Kidney epithelial cell (primary cell): ENCODE measurements at regions not wholly inside any gene's neighbourhood (a gene's known extent, or its start where the extent isn't known, plus 50 kb on each side); places are given as distances from the start of the nearest gene placed in this dataset.
A peak's percentile ranks its signal among the peaks of the same experiment; 100 is the strongest.

Experiments
- DNase-seq: peaks from one replicate; pipeline ENCODE4 v3.0.0-alpha.2; 2010; ENCODE audit warnings: low read depth
- H3K27me3 ChIP-seq: 2 replicates; pipeline ENCODE4 v1.6.0; 2011; ENCODE audit warnings: low read length; ENCODE audit not compliant: control insufficient read depth, insufficient read depth
- H3K36me3 ChIP-seq: 2 replicates; pipeline ENCODE4 v1.5.1; 2011; ENCODE audit warnings: low read length; ENCODE audit not compliant: control insufficient read depth, insufficient read depth
- H3K4me3 ChIP-seq: 2 replicates; pipeline ENCODE4 v1.5.1; 2011; ENCODE audit warnings: low read depth, mild to moderate bottlenecking, control low read depth, low read length
- TF ChIP-seq, protein P1 (sequence below): IDR thresholded peaks from 2 replicates; pipeline ENCODE4 v1.5.1; 2011; ENCODE audit warnings: mild to moderate bottlenecking, moderate library complexity, low read length, control low read depth, inconsistent platforms; ENCODE audit not compliant: insufficient read depth, poor library complexity, severe bottlenecking

DNA sequence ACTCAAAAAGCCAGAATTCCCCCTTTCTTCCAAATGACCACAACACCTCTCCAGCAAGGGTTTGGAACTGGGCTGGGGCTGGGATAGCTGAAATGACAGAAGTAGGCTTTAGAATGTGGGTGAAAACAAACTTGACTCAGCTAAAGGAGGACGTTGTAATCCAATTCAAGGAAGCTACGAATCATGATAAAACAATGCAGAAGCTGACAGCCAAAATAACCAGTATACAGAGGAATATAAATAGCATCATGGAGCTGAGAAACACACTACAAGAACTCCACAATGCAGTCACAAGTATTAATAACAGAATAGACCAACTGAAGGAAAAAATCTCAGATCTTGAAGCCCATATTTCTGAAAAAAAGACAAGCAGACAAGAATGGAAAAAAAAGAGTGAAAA, 95.8 kb upstream of the TET2 start:
- DNase-seq = no peak
- Histone ChIP-seq H3K36me3 (no peaks in the 10 kb centered on the region), H3K27me3 (no peaks in the 10 kb centered on the region), H3K4me3 (no peak overlapping the region)
- TF ChIP-seq, protein P1, sequence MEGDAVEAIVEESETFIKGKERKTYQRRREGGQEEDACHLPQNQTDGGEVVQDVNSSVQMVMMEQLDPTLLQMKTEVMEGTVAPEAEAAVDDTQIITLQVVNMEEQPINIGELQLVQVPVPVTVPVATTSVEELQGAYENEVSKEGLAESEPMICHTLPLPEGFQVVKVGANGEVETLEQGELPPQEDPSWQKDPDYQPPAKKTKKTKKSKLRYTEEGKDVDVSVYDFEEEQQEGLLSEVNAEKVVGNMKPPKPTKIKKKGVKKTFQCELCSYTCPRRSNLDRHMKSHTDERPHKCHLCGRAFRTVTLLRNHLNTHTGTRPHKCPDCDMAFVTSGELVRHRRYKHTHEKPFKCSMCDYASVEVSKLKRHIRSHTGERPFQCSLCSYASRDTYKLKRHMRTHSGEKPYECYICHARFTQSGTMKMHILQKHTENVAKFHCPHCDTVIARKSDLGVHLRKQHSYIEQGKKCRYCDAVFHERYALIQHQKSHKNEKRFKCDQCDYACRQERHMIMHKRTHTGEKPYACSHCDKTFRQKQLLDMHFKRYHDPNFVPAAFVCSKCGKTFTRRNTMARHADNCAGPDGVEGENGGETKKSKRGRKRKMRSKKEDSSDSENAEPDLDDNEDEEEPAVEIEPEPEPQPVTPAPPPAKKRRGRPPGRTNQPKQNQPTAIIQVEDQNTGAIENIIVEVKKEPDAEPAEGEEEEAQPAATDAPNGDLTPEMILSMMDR = no peak

DNA sequence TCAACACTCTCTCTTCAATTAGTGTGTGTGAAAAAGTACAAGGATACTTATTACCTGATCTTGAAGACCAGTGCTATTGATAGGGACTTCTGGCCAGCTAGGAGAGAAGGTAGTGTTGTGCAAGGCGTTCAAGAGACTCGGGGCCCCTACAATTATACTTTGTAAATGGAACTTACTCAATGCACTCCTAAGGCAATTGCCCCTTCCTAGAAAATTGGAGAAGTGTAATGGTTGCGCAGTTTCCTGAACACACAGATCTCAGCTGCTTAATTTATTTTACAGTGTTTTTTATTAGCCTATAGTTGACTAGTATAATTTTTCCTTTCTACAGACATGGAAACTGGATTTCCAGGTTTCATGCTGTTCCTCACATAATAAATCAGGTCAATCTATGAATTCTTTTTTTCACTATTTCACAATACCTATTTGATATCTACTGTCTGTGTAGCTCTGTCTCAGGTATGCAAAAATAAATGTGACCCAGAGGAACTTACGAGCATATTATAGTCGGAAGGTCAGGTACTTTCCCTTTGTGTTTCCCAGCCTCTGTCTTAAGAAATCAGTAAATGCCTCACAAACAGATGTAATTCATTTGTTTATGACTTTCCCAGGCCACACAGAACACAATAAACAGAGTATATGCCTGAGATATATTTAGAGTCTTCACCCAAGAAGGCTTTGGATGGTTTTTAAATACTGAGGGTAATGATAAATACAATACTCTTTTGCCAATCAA, 89.1 kb upstream of the TET2 start:
- TF ChIP-seq, protein P1 = no peak
- no peaks in the 10 kb centered on the region for H3K27me3 ChIP-seq
- no peak overlapping the region for H3K4me3 ChIP-seq
- no peak for DNase-seq
- no peaks in the 10 kb centered on the region for H3K36me3 ChIP-seq

DNA sequence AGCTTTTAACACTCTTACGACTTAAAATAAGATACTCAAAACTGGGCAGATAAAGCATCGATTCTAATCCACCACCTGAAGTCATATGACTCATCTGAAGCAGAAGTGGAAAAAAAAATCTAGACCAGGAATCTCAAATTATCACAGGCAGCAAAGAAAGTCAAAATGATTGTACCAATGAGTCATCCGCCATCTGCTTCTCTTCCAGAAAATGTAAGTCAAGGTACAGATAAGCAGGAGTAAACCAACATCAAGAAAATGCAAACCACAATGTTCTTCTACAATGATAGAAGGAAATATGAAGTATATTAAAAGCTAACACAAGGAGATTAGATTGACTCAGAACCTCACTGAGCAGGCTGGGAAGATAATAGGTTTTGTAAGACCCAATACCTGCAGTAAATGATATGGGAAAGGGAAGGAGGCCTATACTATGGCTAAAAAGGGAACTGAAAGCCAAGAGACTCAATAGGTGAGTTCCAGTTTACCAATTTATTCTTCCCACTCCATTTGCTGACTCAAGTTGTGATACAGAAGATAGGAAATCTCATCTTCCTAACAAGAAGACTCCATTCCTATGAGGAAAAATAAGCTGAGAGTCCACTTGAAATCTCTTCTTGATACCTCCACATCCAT, 88.4 kb upstream of the TET2 start:
- Histone ChIP-seq H3K4me3 (no peak overlapping the region), H3K27me3 (no peaks in the 10 kb centered on the region), H3K36me3 (no peaks in the 10 kb centered on the region)
- peak; percentile 25 for DNase-seq
- TF ChIP-seq, protein P1 = no peak

DNA sequence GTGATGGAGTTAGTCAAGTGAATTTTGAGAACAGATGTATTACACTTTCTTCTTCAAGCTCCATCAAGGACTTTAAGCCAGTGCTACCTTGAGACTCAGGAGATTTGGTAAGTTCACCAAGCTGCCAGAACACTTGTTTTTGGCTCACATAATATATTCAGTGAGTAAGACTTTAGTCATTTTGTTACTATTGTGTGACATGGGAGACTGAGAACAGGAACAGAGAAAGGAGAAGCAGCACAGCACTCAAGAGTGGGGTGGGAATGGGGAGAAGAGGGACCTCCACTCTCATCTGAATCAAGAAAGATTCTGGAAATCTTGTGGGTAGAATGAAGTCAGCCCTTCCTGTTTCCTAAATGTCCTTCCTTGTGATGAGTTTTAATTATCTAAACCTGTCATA, 87.3 kb upstream of the TET2 start:
- no peaks in the 10 kb centered on the region for H3K36me3 ChIP-seq
- H3K4me3 ChIP-seq = no peak overlapping the region
- TF ChIP-seq, protein P1 = no peak
- no peaks in the 10 kb centered on the region for H3K27me3 ChIP-seq
- no peak for DNase-seq

DNA sequence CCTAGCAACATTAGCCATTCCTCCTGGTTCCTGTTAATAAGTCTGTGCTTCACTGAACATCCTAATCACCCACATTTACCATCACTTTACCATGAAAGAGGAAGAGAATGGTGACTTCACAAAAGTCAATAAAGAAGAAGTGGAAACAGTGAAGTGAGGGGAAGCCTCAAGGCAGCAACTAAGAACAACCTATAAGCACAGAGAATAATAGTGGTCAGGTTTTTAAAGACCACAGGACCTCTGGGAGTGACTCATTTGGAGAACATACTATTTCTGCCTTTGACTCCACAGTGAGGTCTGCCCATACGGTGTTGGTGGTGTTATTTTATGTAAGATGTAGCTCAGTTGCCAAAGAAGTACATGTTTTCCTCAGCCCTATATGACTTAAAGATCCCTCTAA, 86.0 kb upstream of the TET2 start:
- Histone ChIP-seq H3K4me3 (no peak overlapping the region), H3K36me3 (no peaks in the 10 kb centered on the region), H3K27me3 (no peaks in the 10 kb centered on the region)
- peak; percentile 44 for DNase-seq
- TF ChIP-seq, protein P1 = no peak
